HCT116 (cell line): ENCODE measurements at regions not wholly inside any gene's neighbourhood (a gene's known extent, or its start where the extent isn't known, plus 50 kb on each side); places are given as distances from the start of the nearest gene placed in this dataset.
"Not testable (repeated sequence)": the region's sequence is repeated elsewhere in the genome, so short reads cannot be mapped to it uniquely, and the experiment has no call there.

Experiments
- ATAC-seq: fragments of 200-7000 bp; cut with Tn5 transposase; 2 replicates; pipeline ENCODE4 v1.9.1; 2020; ENCODE audit warnings: mild to moderate bottlenecking, moderate library complexity
- BruUV-seq: library from RNA; stranded (reverse); fragments of 400-500 nt; replicated peaks from 2 replicates; lab custom pipeline; 2021; lab: Mats Ljungman, UMichigan
- CTCF ChIA-PET: fragments of 300-600 bp; sonication (Branson Sonifier 250); formaldehyde crosslinking; loops from one replicate; lab custom pipeline; 2021; ENCODE audit warnings: antibody characterized with exemption; lab: Charles Lee
- POLR2A ChIA-PET: fragments of 300-600, 350-600 bp; sonication (Branson Sonifier 250); formaldehyde crosslinking; loops from one replicate; lab custom pipeline; 2021; ENCODE audit warnings: antibody characterized with exemption; lab: Charles Lee
- RAD21 ChIA-PET, 2 experiments: fragments of 300-600 bp; sonication (Branson Sonifier 250); formaldehyde crosslinking; loops; one replicate each; lab custom pipeline; 2023; ENCODE audit warnings: low total read pairs in 2 of 2; ENCODE audit not compliant: uncharacterized antibody in 2 of 2, unreplicated experiment in 2 of 2, low non-redundant PET in 1 of 2; lab: Charles Lee
- DNase-seq: peaks from one replicate; pipeline ENCODE4 v3.0.0-alpha.2; 2010; ENCODE audit warnings: low read depth, low spot score
- H2AFZ ChIP-seq: fragments of 200-600 bp; shearing (Covaris generic), sonication (generic); 2 replicates; pipeline ENCODE4 v1.6.1; 2017; ENCODE audit warnings: low read depth, mixed run types, mixed read lengths, antibody characterized with exemption, low read length; ENCODE audit not compliant: poor library complexity, severe bottlenecking
- H3K27ac ChIP-seq: 2 replicates; pipeline ENCODE4 v1.5.1; 2012; ENCODE audit warnings: low read depth, low read length
- H3K27me3 ChIP-seq: fragments of 200-600 bp; sonication (generic); 2 replicates; pipeline ENCODE4 v1.6.1; 2016; ENCODE audit warnings: mixed run types, low read length, mixed read lengths; ENCODE audit not compliant: insufficient read depth
- H3K36me3 ChIP-seq, 2 experiments: fragments of 200-500 bp in 1 of 2; fragments of 200-600 bp in 1 of 2; sonication (Bioruptor generic) in 1 of 2; sonication (generic) in 1 of 2; 2 replicates each; pipeline versions ENCODE4 v1.5.1 to v1.6.1; 2014 to 2016; ENCODE audit warnings: low read length in 2 of 2, inconsistent platforms in 1 of 2, mixed read lengths in 1 of 2, mixed run types in 1 of 2; ENCODE audit not compliant: insufficient read depth in 2 of 2, control insufficient read depth in 1 of 2
- H3K4me1 ChIP-seq, 2 experiments: fragments of 200-600 bp in 1 of 2; sonication (generic) in 1 of 2; 2 replicates each; pipeline versions ENCODE4 v1.5.1 to v1.6.1; 2012 to 2017; ENCODE audit warnings: low read length in 2 of 2, inconsistent platforms in 1 of 2, mild to moderate bottlenecking in 1 of 2, mixed read lengths in 1 of 2, mixed run types in 1 of 2, moderate library complexity in 1 of 2; ENCODE audit not compliant: insufficient read depth in 2 of 2, control insufficient read depth in 1 of 2
- H3K4me2 ChIP-seq: fragments of 200-600 bp; sonication (generic); 2 replicates; pipeline ENCODE4 v1.6.1; 2017; ENCODE audit warnings: mixed run types, low read length, mixed read lengths
- H3K4me3 ChIP-seq, 2 experiments: fragments of 200-600 bp in 1 of 2; sonication (generic) in 1 of 2; replicated peaks in 1 of 2; 2 replicates each; pipeline ENCODE4 v1.5.1; 2011 to 2016; ENCODE audit warnings: low read length in 2 of 2, control low read depth in 1 of 2, low read depth in 1 of 2, mild to moderate bottlenecking in 1 of 2, mixed read lengths in 1 of 2, mixed run types in 1 of 2
- H3K79me2 ChIP-seq: fragments of 200-600 bp; sonication (generic); 2 replicates; pipeline ENCODE4 v1.6.1; 2017; ENCODE audit warnings: mild to moderate bottlenecking, mixed run types, low read length, moderate library complexity, mixed read lengths; ENCODE audit not compliant: insufficient read depth
- H3K9ac ChIP-seq: fragments of 200-600 bp; sonication (generic); 2 replicates; pipeline ENCODE4 v1.6.1; 2016; ENCODE audit warnings: low read length, mixed read lengths
- H3K9me2 ChIP-seq: fragments of 200-600 bp; sonication (generic), shearing (Covaris generic); 2 replicates; pipeline ENCODE4 v1.6.1; 2017; ENCODE audit warnings: mixed run types, mild to moderate bottlenecking, moderate library complexity; ENCODE audit not compliant: insufficient read depth
- H3K9me3 ChIP-seq, 2 experiments: fragments of 200-500 bp in 1 of 2; fragments of 200-600 bp in 1 of 2; sonication (Bioruptor generic) in 1 of 2; sonication (generic) in 1 of 2; 2 replicates each; pipeline ENCODE4 v1.6.1; 2014 to 2017; ENCODE audit warnings: low read length in 2 of 2, mixed read lengths in 2 of 2, inconsistent platforms in 1 of 2, low read depth in 1 of 2, mild to moderate bottlenecking in 1 of 2, mixed run types in 1 of 2, moderate library complexity in 1 of 2; ENCODE audit not compliant: control insufficient read depth in 1 of 2, insufficient read depth in 1 of 2
- H4K20me1 ChIP-seq: fragments of 200-600 bp; sonication (generic), shearing (Covaris generic); 2 replicates; pipeline ENCODE4 v1.6.1; 2017; ENCODE audit warnings: mixed run types, mild to moderate bottlenecking, moderate library complexity; ENCODE audit not compliant: insufficient read depth
- CBX3 ChIP-seq: IDR thresholded peaks from 2 replicates; pipeline ENCODE4 v1.6.1; 2012; ENCODE audit warnings: low read depth
- RAD21 ChIP-seq: IDR thresholded peaks from 2 replicates; pipeline ENCODE4 v1.6.1; 2012; ENCODE audit warnings: low read depth, mild to moderate bottlenecking
- SIN3A ChIP-seq: IDR thresholded peaks from 2 replicates; pipeline ENCODE4 v1.6.1; 2012; ENCODE audit warnings: low read depth
- SP1 ChIP-seq: IDR thresholded peaks from 2 replicates; pipeline ENCODE4 v1.6.1; 2012; ENCODE audit warnings: low read depth
- intact Hi-C: fragments of 100-400 bp; cut with micrococcal nuclease; formaldehyde crosslinking; loops from 2 replicates; pipeline ENCODE4 v1.10.0; 2022

- H3K9me3 ChIP-seq, H3K79me2 ChIP-seq, H3K9ac ChIP-seq, ATAC-seq, DNase-seq, RAD21 ChIA-PET, BruUV-seq, CTCF ChIA-PET, H4K20me1 ChIP-seq, H3K36me3 ChIP-seq, H3K4me3 ChIP-seq, H3K27me3 ChIP-seq, POLR2A ChIA-PET, intact Hi-C loops, H3K9me2 ChIP-seq: not testable (repeated sequence)
- Histone ChIP-seq H3K27ac (peak overlapping the region; percentile 24; the same call in 1 of the 2 replicates), H3K4me1 (peaks cover 26 to 49% of the 10 kb centered on the region in 2 experiments), H2AFZ (peak overlapping the region; percentile 59), H3K4me2 (0 out of 2 replicates have a peak overlapping the region, but pooled peaks have one; percentile 10)
- TF ChIP-seq SP1 = 0 out of 2 replicates have a peak, but pooled peaks have one; percentile 10
- peak; percentile 6; the same call in 1 of the 2 replicates for TF ChIP-seq CBX3
Observed at GRCh38 chr20:53787491-53787931, 193.9 kb upstream of the ZNF217 start.

- intact Hi-C loops = no loop called here
- no peaks in the 10 kb centered on the region for H3K9me3 ChIP-seq
- peaks cover 26 to 49% of the 10 kb centered on the region in 2 experiments for H3K4me1 ChIP-seq
- ChIA-PET POLR2A (no interaction called here), CTCF (no interaction called here), RAD21 (no interaction called here)
- no peaks in the 10 kb centered on the region for H3K79me2 ChIP-seq
- no peaks in the 10 kb centered on the region for H3K36me3 ChIP-seq
- no peak overlapping the region for H3K4me3 ChIP-seq
- ATAC-seq (peak; percentile 43), DNase-seq (peak; percentile 35)
- TF ChIP-seq RAD21 (peak; percentile 26), SIN3A (no peak)
- H3K4me2 ChIP-seq = peak overlapping the region; percentile 52
- BruUV-seq = no TSS peak
- H2AFZ ChIP-seq = peak overlapping the region; percentile 56
- peak overlapping the region; percentile 24; the same call in 1 of the 2 replicates for H3K27ac ChIP-seq
- no peaks in the 10 kb centered on the region for H4K20me1 ChIP-seq
- H3K9me2 ChIP-seq = no peaks in the 10 kb centered on the region
- H3K27me3 ChIP-seq = no peaks in the 10 kb centered on the region
- peak overlapping the region; percentile 14; the same call in 1 of the 2 replicates for H3K9ac ChIP-seq
Observed at GRCh38 chr20:53786445-53787267, 193.0 kb upstream of the ZNF217 start.
